NB4 (cell line): ENCODE measurements at regions not wholly inside any gene's neighbourhood (a gene's known extent, or its start where the extent isn't known, plus 50 kb on each side); places are given as distances from the start of the nearest gene placed in this dataset.
A peak's percentile ranks its signal among the peaks of the same experiment; 100 is the strongest.

Source experiments
- DNase-seq: peaks from one replicate; pipeline ENCODE4 v3.0.0; 2010; ENCODE audit warnings: low read depth
- H3K4me3 ChIP-seq: one replicate; pipeline ENCODE4 v1.5.1; 2011; ENCODE audit warnings: mild to moderate bottlenecking, low read depth, low read length, moderate library complexity
- MAX ChIP-seq: IDR thresholded peaks from 2 replicates; pipeline ENCODE4 v1.6.1; 2011; ENCODE audit warnings: low read depth, low read length
- MYC ChIP-seq: IDR thresholded peaks from 2 replicates; pipeline ENCODE4 v1.6.1; 2011; ENCODE audit warnings: low read depth, low read length
- POLR2A ChIP-seq: IDR thresholded peaks from 2 replicates; pipeline ENCODE4 v1.6.1; 2011; ENCODE audit warnings: mild to moderate bottlenecking; ENCODE audit not compliant: insufficient read length; ENCODE audit errors: extremely low read depth
- TF ChIP-seq, protein P1 (sequence below): IDR thresholded peaks from one replicate; pipeline ENCODE4 v1.5.1; 2012; ENCODE audit warnings: low read depth, low read length

- peak; percentile 43 for DNase-seq
- H3K4me3 ChIP-seq: no peak overlapping the region
- no peak for TF ChIP-seq MAX
- TF ChIP-seq, protein P1, sequence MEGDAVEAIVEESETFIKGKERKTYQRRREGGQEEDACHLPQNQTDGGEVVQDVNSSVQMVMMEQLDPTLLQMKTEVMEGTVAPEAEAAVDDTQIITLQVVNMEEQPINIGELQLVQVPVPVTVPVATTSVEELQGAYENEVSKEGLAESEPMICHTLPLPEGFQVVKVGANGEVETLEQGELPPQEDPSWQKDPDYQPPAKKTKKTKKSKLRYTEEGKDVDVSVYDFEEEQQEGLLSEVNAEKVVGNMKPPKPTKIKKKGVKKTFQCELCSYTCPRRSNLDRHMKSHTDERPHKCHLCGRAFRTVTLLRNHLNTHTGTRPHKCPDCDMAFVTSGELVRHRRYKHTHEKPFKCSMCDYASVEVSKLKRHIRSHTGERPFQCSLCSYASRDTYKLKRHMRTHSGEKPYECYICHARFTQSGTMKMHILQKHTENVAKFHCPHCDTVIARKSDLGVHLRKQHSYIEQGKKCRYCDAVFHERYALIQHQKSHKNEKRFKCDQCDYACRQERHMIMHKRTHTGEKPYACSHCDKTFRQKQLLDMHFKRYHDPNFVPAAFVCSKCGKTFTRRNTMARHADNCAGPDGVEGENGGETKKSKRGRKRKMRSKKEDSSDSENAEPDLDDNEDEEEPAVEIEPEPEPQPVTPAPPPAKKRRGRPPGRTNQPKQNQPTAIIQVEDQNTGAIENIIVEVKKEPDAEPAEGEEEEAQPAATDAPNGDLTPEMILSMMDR: no peak
- no peak for TF ChIP-seq MYC
- no peak for TF ChIP-seq POLR2A
Observed at GRCh38 chr2:180559771-180560170, 420.6 kb upstream of the UBE2E3 start.

GRCh38 chr2:180559038-180559437 is 421.4 kb upstream of the UBE2E3 start:
- TF ChIP-seq MAX (no peak), POLR2A (no peak), MYC (no peak)
- TF ChIP-seq, protein P1: no peak
- H3K4me3 ChIP-seq: no peak overlapping the region
- DNase-seq: no peak

DNA sequence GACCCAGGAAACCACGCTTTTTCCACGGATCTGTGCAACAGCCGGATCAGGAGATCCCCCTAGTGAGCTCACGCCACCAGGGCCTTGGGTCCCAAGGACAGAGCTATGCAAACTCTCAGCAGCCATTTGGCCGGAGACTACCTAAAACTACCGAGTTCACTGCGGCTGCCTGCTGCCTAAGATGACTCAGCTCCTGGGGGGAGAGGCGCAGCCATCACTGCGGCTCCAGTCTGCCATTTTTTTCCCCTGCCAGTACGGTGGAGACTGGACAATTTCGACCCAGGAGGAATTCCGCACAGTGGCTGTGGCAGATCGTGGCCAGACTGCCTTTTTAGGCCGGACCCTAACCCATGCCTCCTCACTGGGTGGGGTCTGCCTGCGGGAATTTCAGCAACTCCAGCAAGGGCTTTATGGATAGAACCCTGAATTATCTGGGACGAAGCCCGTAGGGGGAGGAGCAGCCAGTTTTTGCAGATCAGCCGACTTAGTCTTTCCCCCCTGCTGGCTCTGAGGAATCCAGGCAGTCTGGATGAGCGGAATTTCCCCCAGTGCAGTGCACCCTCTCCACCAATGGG is 424.9 kb upstream of the UBE2E3 start:
- TF ChIP-seq MYC (no peak), MAX (no peak), POLR2A (no peak)
- TF ChIP-seq, protein P1: no peak
- H3K4me3 ChIP-seq: no peak overlapping the region
- DNase-seq: no peak

GRCh38 chr2:180554330-180554729 is 426.1 kb upstream of the UBE2E3 start:
- no peak for TF ChIP-seq MYC
- TF ChIP-seq MAX: no peak
- no peak for DNase-seq
- no peak overlapping the region for H3K4me3 ChIP-seq

GRCh38 chr2:180553094-180553715 is 427.2 kb upstream of the UBE2E3 start:
- no peak overlapping the region for H3K4me3 ChIP-seq
- no peak for DNase-seq
- TF ChIP-seq, protein P1: no peak
- no peak for TF ChIP-seq MAX
- TF ChIP-seq POLR2A: no peak
- no peak for TF ChIP-seq MYC

DNA sequence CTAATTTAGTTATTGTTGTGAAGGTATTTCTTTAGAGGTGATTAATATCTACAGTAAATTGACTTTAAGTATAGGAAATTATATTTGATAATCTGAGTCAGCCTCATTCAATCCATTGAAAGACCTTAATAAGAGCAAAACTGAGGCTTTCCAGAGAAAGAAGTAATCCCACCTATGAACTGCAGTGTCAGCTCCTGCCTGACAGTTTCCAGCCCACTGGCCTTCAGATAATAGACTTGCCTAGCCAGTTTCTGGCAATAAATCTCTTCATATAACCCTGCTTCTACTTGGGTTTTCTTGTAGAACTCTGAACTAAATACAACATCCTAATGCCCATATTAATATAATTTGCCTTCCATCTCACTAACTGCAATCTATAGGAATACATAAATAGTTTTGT is 437.9 kb upstream of the UBE2E3 start:
- no peak for TF ChIP-seq MAX
- no peak for TF ChIP-seq MYC
- no peak for TF ChIP-seq POLR2A
- TF ChIP-seq, protein P1: no peak
- H3K4me3 ChIP-seq: no peak overlapping the region
- DNase-seq: no peak
